Skeletal muscle tissue (tissue), 3 donors: ENCODE measurements at regions not wholly inside any gene's neighbourhood (a gene's known extent, or its start where the extent isn't known, plus 50 kb on each side); places are given as distances from the start of the nearest gene placed in this dataset.
"Not testable (repeated sequence)": the region's sequence is repeated elsewhere in the genome, so short reads cannot be mapped to it uniquely, and the experiment has no call there.

Experiments
- H3K27ac ChIP-seq: one replicate; pipeline ENCODE4 v1.7.0; 2013; ENCODE audit warnings: mild to moderate bottlenecking, low read depth, low read length, inconsistent platforms
- H3K27me3 ChIP-seq, 3 donors: one replicate each; pipeline ENCODE4 v1.7.0; 2013; ENCODE audit warnings: low read length in 3 of 3; ENCODE audit not compliant: control insufficient read depth in 3 of 3, insufficient read depth in 3 of 3
- H3K36me3 ChIP-seq, 3 donors: one replicate each; pipeline ENCODE4 v1.7.0; 2013; ENCODE audit warnings: low read length in 3 of 3; ENCODE audit not compliant: control insufficient read depth in 3 of 3, insufficient read depth in 3 of 3
- H3K4me1 ChIP-seq, 3 donors: one replicate each; pipeline ENCODE4 v1.7.0; 2013; ENCODE audit warnings: low read length in 3 of 3, mild to moderate bottlenecking in 3 of 3; ENCODE audit not compliant: control insufficient read depth in 3 of 3, insufficient read depth in 3 of 3
- H3K4me3 ChIP-seq, 3 donors: one replicate each; pipeline ENCODE4 v1.7.0; 2013; ENCODE audit warnings: low read length in 3 of 3
- H3K9ac ChIP-seq, 3 donors: one replicate each; pipeline ENCODE4 v1.7.0; 2013; ENCODE audit warnings: low read length in 3 of 3, mild to moderate bottlenecking in 3 of 3, moderate library complexity in 2 of 3, low read depth in 1 of 3
- H3K9me3 ChIP-seq, 3 donors: one replicate each; pipeline ENCODE4 v1.7.0; 2013; ENCODE audit warnings: low read length in 3 of 3; ENCODE audit not compliant: control insufficient read depth in 3 of 3
- donor health status: Osteomylitis.

DNA sequence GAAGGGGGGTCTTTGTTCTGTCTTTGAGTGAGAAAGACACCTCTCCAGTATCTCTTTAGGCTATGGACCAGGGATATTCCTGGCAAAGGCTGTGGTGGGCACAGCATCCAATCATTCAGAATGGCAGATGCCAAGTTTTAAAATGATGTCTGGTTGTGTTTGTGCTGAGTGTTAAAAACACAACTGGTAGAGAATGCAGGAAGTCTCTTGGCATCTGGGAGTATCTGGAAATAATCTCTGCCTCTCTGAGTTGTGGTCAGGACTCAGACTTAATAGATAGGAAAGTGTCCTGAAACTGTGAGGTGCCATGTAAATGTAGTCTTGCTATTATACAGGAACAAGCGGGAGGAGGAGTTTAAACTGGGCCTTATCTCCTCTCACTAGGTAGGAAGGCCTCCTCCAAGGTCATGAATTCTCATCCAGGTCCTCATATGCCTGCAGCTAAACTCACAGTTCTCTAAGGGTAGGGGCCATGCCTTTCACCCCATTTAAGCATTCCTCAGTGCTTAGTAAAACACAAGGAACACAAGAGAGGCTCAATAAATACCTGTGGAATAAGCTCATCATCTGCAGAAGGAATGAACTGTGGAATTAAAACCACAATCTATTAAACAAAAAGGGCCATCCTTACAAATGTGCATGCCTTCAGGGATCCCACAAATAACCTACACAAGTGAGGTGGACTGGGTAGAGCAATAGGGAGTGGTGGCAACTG is 317.6 kb downstream of the CBLN1 start:
- Histone ChIP-seq H3K27me3 (no peaks in the 10 kb centered on the region), H3K27ac (no peak overlapping the region), H3K9ac (no peak overlapping the region), H3K4me3 (no peak overlapping the region), H3K4me1 (no peaks in the 10 kb centered on the region), H3K9me3 (no peaks in the 10 kb centered on the region), H3K36me3 (no peaks in the 10 kb centered on the region)

- Histone ChIP-seq H3K27ac (no peak overlapping the region), H3K9me3 (no peaks in the 10 kb centered on the region), H3K27me3 (no peaks in the 10 kb centered on the region), H3K36me3 (no peaks in the 10 kb centered on the region), H3K4me1 (no peaks in the 10 kb centered on the region), H3K4me3 (no peak overlapping the region), H3K9ac (no peak overlapping the region)
These were observed 318.3 kb downstream of the CBLN1 start for GRCh38 chr16:48963306-48963705.

DNA sequence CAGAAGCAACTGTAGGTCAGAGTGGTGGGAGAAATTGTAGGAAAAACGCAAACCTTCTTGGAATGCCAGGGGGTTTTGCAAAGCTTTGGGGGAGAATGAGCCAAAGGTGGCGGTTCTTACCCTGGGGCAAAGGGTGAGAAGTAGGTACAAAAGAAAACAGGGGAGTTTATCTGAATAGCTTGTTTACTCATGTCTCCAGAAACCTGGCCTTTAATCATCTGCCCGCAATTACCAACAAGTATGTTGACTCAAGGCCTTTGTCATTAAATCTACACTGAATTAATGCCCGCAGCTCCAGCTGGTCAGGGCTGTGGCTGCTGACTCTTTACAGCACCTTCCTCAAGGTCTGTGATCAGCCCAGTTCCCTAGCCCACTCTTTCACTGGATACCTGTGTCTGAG is 320.1 kb downstream of the CBLN1 start:
- H3K9ac ChIP-seq = no peak overlapping the region
- no peaks in the 10 kb centered on the region for H3K9me3 ChIP-seq
- H3K4me3 ChIP-seq = no peak overlapping the region
- H3K36me3 ChIP-seq = no peaks in the 10 kb centered on the region
- H3K27me3 ChIP-seq = no peaks in the 10 kb centered on the region
- no peaks in the 10 kb centered on the region for H3K4me1 ChIP-seq
- no peak overlapping the region for H3K27ac ChIP-seq

DNA sequence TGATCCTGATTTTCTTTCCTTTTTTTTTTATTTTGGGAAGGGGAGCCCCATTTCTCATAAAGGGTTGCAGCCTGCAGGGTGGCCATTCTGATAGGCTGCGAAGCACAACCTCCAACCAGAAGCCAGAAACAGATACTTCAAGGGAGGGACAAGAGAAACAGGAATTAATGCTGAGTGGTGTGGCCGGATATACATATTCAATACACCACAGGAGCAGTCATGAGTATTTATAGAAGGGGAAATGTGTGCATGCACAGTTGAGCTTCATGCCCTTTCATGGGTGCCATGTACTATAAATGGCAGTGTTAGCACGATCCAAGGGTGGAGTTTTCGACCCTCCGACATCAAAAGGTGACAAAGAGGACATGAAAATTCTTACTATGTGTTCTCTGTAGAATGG is 320.8 kb downstream of the CBLN1 start:
- H3K4me1 ChIP-seq = no peaks in the 10 kb centered on the region
- H3K9me3 ChIP-seq = no peaks in the 10 kb centered on the region
- H3K27me3 ChIP-seq = no peaks in the 10 kb centered on the region
- no peak overlapping the region for H3K9ac ChIP-seq
- no peak overlapping the region for H3K27ac ChIP-seq
- H3K36me3 ChIP-seq = no peaks in the 10 kb centered on the region
- H3K4me3 ChIP-seq = no peak overlapping the region

- Histone ChIP-seq H3K4me1 (no peaks in the 10 kb centered on the region), H3K9me3 (no peaks in the 10 kb centered on the region), H3K27me3 (no peaks in the 10 kb centered on the region), H3K27ac (no peak overlapping the region), H3K36me3 (no peaks in the 10 kb centered on the region), H3K4me3 (no peak overlapping the region), H3K9ac (no peak overlapping the region)
These were observed 321.9 kb downstream of the CBLN1 start for GRCh38 chr16:48959747-48960146.

GRCh38 chr16:48959204-48959603 is 322.4 kb downstream of the CBLN1 start:
- Histone ChIP-seq H3K36me3 (no peaks in the 10 kb centered on the region), H3K27ac (no peak overlapping the region), H3K27me3 (no peaks in the 10 kb centered on the region), H3K4me3 (no peak overlapping the region), H3K9me3 (no peaks in the 10 kb centered on the region), H3K9ac (no peak overlapping the region), H3K4me1 (no peaks in the 10 kb centered on the region)

DNA sequence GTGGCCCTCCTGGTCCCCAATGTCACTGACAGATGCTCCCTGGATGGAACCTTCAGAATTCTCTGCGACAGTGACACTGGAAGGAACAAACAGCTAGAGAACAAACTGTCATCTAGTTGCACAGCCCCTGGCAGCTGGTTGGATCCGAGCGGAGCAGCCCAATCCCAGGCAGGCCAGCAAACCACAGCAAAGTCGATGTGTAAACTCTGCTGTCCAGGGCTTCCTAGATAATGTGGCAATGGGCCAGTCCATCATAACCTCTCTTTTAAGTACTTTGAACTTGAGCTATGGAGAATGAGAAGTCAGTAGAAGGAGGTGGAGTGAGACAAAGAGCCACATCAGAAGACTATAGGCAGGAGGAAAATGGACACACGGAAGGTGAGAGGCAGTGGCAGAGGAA is 323.0 kb downstream of the CBLN1 start:
- H3K27me3 ChIP-seq = no peaks in the 10 kb centered on the region
- H3K27ac ChIP-seq = no peak overlapping the region
- H3K9ac ChIP-seq = no peak overlapping the region
- H3K4me1 ChIP-seq = no peaks in the 10 kb centered on the region
- H3K9me3 ChIP-seq = no peaks in the 10 kb centered on the region
- H3K36me3 ChIP-seq = no peaks in the 10 kb centered on the region
- no peak overlapping the region for H3K4me3 ChIP-seq

- Histone ChIP-seq H3K36me3 (no peaks in the 10 kb centered on the region), H3K27ac (no peak overlapping the region), H3K4me3 (no peak overlapping the region), H3K9ac (no peak overlapping the region), H3K4me1 (no peaks in the 10 kb centered on the region), H3K9me3 (no peaks in the 10 kb centered on the region), H3K27me3 (no peaks in the 10 kb centered on the region)
These were observed 325.0 kb downstream of the CBLN1 start for GRCh38 chr16:48956620-48957019.

- Histone ChIP-seq H3K27me3 (no peaks in the 10 kb centered on the region), H3K4me1 (no peaks in the 10 kb centered on the region)
These were observed 325.8 kb downstream of the CBLN1 start for GRCh38 chr16:48955837-48956236.

DNA sequence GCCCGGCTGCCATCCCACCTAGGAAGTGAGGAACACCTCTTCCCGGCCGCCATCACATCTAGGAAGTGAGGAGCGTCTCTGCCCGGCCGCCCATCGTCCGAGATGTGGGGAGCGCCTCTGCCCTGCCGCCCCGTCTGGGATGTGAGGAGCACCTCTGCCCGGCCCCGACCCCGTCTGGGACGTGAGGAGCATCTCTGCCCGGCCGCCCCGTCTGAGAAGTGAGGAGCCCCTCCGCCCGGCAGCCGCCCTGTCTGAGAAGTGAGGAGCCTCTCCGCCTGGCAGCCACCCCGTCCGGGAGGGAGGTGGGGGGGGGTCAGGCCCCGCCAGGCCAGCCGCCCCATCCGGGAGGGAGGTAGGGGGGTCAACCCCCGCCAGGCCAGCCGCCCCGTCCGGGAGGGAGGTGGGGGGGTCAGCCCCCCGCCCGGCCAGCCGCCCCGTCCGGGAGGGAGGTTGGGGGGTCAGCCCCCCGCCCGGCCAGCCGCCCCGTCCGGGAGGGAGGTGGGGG is 330.0 kb downstream of the CBLN1 start:
- H3K27me3 ChIP-seq, H3K27ac ChIP-seq, H3K36me3 ChIP-seq, H3K9ac ChIP-seq, H3K4me1 ChIP-seq, H3K4me3 ChIP-seq, H3K9me3 ChIP-seq: not testable (repeated sequence)

More at GRCh38 chr16:48955837-48956236, 325.8 kb downstream of the CBLN1 start:
- H3K36me3 ChIP-seq = no peaks in the 10 kb centered on the region
- no peaks in the 10 kb centered on the region for H3K9me3 ChIP-seq
- H3K4me3 ChIP-seq = no peak overlapping the region
- no peak overlapping the region for H3K27ac ChIP-seq
- no peak overlapping the region for H3K9ac ChIP-seq
